ENCODE measurements at regions not wholly inside any gene's neighbourhood (a gene's known extent, or its start where the extent isn't known, plus 50 kb on each side); places are given as distances from the start of the nearest gene placed in this dataset.

DNA sequence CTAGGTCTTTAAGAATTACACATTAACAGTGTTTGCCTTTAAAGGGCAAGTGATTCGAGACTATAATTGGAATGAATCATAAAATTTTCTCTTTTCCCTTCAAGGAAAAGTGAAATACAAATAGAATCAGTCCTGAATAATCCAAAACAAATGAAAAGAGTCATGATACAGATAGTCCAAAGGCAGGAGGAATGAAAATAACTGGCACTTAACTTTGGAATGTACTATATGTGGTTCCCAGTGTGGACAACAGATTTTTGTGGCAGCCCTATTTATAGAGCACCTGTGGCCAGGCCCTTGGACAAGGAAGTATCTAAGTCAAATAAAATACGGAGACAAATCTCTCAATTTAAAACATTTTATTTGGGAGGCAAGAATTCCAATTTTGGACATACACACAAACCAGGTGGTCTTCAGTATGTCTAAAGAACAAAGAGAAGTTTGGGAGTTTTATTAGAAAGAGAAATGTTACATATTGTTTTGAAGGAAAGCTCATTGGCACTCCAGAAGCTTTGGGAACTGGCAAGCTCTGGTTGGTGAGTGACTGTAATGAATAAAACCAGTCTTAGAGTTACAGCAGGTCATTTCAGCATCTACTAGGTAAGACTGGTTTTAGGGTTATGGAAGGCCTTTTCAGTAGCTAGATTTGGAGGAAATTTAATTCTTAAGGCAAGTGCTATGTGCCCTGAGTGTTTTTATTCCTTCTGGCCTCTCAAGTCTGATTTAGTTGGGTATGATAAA lies 116.0 kb upstream of the PAM start (continued):
- no peak for TF ChIP-seq JUND (IDR thresholded peaks at IDR 0.05; ENCODE audit: low read depth, low read length)

DNA sequence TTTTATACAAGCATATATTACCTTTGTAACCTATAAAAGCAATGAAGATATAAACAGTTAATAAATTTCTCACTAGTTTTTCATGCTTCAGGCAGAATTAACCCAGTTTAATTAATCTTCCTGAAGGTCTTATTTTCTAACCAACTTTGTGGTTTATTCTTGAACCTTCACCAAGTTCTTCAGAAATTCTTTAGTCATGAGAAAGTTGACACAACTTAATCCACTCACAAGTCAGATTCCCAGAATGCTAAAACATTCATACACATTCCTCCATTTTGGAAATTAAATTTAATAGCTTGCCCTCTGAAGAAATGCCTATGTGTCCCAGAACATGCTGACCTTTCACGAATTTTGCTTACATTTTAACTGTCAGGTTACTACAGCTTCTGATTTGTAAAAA lies 105.4 kb upstream of the PAM start:
- no peaks in the 10 kb centered on the region for H3K9me3 ChIP-seq (replicated peaks; ENCODE audit: control insufficient read depth, insufficient read depth, low read length)
- FAIRE-seq (no peak), DNase-seq (ENCODE audit: low read depth, low spot score) (no peak), ATAC-seq (no peak)
- H4K20me1 ChIP-seq (ENCODE audit: control insufficient read depth, insufficient read depth), result no peaks in the 10 kb centered on the region
- no peak overlapping the region for H3K4me3 ChIP-seq
- intact Hi-C loops (cut with micrococcal nuclease; ENCODE audit: unreplicated experiment) (no loop called here), in situ Hi-C loops (cut with MboI) (no loop called here)
- no peaks in the 10 kb centered on the region for H3K27me3 ChIP-seq (replicated peaks in 1 of 2; ENCODE audit: control insufficient read depth in 2 of 2, insufficient read depth in 2 of 2, low read length in 1 of 2)
- no TSS peak for BruUV-seq (replicated peaks)
- 0% methylated on average over 1 of the region's 1 CpG for WGBS (ENCODE audit: insufficient coverage, insufficient replicate concordance, low lambda C conversion rate, missing lambda C conversion rate)
- H3K36me3 ChIP-seq (ENCODE audit: control insufficient read depth in 2 of 2, insufficient read depth in 2 of 2, low read length in 1 of 2), result no peaks in the 10 kb centered on the region
- TF ChIP-seq KDM1A (IDR thresholded peaks at IDR 0.05; ENCODE audit: borderline replicate concordance) (no peak), EZH2 (IDR thresholded peaks at IDR 0.05; ENCODE audit: borderline replicate concordance, control insufficient read depth, low read depth, low read length) (no peak), GABPA (IDR thresholded peaks at IDR 0.05; ENCODE audit: low read depth) (no peak), BCL11A (IDR thresholded peaks at IDR 0.05; ENCODE audit: low read depth, low read length) (no peak), ESRRA (IDR thresholded peaks at IDR 0.05; ENCODE audit: low read length) (no peak), ZNF622 (IDR thresholded peaks at IDR 0.05) (no peak), MYC (IDR thresholded peaks at IDR 0.05; ENCODE audit: insufficient read depth, insufficient read length, insufficient replicate concordance, low read length, severe bottlenecking) (no peak), YY1 (IDR thresholded peaks at IDR 0.05; ENCODE audit: low read depth, low read length) (no peak), PAX5 (IDR thresholded peaks at IDR 0.05; ENCODE audit: borderline replicate concordance, low read depth, low read length) (no peak), TAF1 (IDR thresholded peaks at IDR 0.05; ENCODE audit: borderline replicate concordance, low read depth, low read length) (no peak), RAD51 (IDR thresholded peaks at IDR 0.05) (no peak)
- TF ChIP-seq, protein P1, sequence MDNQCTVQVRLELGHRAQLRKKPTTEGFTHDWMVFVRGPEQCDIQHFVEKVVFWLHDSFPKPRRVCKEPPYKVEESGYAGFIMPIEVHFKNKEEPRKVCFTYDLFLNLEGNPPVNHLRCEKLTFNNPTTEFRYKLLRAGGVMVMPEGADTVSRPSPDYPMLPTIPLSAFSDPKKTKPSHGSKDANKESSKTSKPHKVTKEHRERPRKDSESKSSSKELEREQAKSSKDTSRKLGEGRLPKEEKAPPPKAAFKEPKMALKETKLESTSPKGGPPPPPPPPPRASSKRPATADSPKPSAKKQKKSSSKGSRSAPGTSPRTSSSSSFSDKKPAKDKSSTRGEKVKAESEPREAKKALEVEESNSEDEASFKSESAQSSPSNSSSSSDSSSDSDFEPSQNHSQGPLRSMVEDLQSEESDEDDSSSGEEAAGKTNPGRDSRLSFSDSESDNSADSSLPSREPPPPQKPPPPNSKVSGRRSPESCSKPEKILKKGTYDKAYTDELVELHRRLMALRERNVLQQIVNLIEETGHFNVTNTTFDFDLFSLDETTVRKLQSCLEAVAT (IDR thresholded peaks at IDR 0.05), result no peak
- POLR2A ChIA-PET, result no interaction called here
- no peaks in the 10 kb centered on the region for H3K4me1 ChIP-seq (ENCODE audit: control insufficient read depth, insufficient read depth, low read length)
- SMC1A ChIA-PET (ENCODE audit: uncharacterized antibody, unreplicated experiment), result no interaction called here
- no peak overlapping the region for H3K9ac ChIP-seq (ENCODE audit: control insufficient read depth, insufficient read depth, low read length)
- no peak overlapping the region for H3K4me2 ChIP-seq (ENCODE audit: control insufficient read depth, insufficient read depth)
- CTCF ChIA-PET, result no interaction called here
- RAD21 ChIA-PET (ENCODE audit: unreplicated experiment), result no interaction called here
- H3K79me2 ChIP-seq (ENCODE audit: control insufficient read depth, insufficient read depth, low read length), result no peaks in the 10 kb centered on the region
- H3K27ac ChIP-seq (ENCODE audit: control insufficient read depth, insufficient read depth), result no peak overlapping the region
- H2AFZ ChIP-seq (ENCODE audit: control insufficient read depth, low read depth, low read length), result no peak overlapping the region

Measured in GM12878 (cell line).